ENCODE measurements at regions not wholly inside any gene's neighbourhood (a gene's known extent, or its start where the extent isn't known, plus 50 kb on each side); places are given as distances from the start of the nearest gene placed in this dataset.

DNA sequence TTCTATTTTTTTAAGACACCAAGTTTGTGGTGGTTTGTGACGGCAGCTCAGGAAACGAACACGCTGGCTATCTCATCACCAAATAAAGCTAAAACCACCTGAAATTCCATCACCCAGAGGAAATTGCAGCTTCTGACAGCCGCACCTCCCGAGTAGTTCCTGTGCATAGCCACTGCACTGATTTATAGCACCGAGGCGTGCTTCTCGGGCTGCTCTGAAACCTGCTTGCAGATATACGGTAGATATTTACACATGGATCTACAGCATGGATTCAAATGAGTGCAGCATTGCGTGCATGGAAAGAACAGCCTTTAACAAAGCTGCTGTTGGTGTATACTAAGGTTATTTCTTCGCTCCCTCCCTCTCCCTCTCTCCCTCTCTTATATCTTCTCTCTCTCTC, 153.8 kb downstream of the PHF2 start:
- no peak for DNase-seq (ENCODE audit: low spot score)

Data from AG20443 (cell line).